H1 (cell line): ENCODE measurements at regions not wholly inside any gene's neighbourhood (a gene's known extent, or its start where the extent isn't known, plus 50 kb on each side); places are given as distances from the start of the nearest gene placed in this dataset.

Experiments
- CHD2 ChIP-seq: IDR thresholded peaks from 2 replicates; pipeline ENCODE4 v1.6.1; 2012; ENCODE audit warnings: low read length, improper control_type of control experiment
- EGR1 ChIP-seq: IDR thresholded peaks from 2 replicates; pipeline ENCODE4 v1.6.1; 2011; ENCODE audit warnings: low read depth, low read length, borderline replicate concordance
- EP300 ChIP-seq, 2 experiments: IDR thresholded peaks; 1 replicate in 1 of 2; 2 replicates in 1 of 2; pipeline ENCODE4 v1.6.1; 2011 to 2012; ENCODE audit warnings: low read depth in 2 of 2, low read length in 2 of 2, mild to moderate bottlenecking in 2 of 2, borderline replicate concordance in 1 of 2, inconsistent platforms in 1 of 2, moderate library complexity in 1 of 2
- EZH2 ChIP-seq: fragments of 200-600 bp; sonication (generic); IDR thresholded peaks from 2 replicates; pipeline ENCODE4 v1.7.1; 2012; ENCODE audit warnings: low read depth, mild to moderate bottlenecking, moderate library complexity, low read length, inconsistent platforms; ENCODE audit not compliant: severe bottlenecking
- KDM1A ChIP-seq: fragments of 200-600, 300-600 bp; sonication (generic); IDR thresholded peaks from 2 replicates; pipeline ENCODE4 v1.7.1; 2016; ENCODE audit warnings: mild to moderate bottlenecking, low read length, borderline replicate concordance
- POLR2A ChIP-seq, 2 experiments: IDR thresholded peaks; 1 replicate in 1 of 2; 2 replicates in 1 of 2; pipeline ENCODE4 v1.6.1; 2011; ENCODE audit warnings: low read depth in 2 of 2, low read length in 2 of 2, mild to moderate bottlenecking in 2 of 2; ENCODE audit errors: control extremely low read depth in 1 of 2
- SRF ChIP-seq: IDR thresholded peaks from 2 replicates; pipeline ENCODE4 v1.6.1; 2011; ENCODE audit warnings: mild to moderate bottlenecking, low read depth, low read length, moderate library complexity
- TF ChIP-seq, protein P1 (sequence below): IDR thresholded peaks from 2 replicates; pipeline ENCODE4 v1.6.1; 2011; ENCODE audit warnings: low read depth, mild to moderate bottlenecking, low read length; ENCODE audit not compliant: insufficient read depth
- TF ChIP-seq, protein P2 (sequence below): IDR thresholded peaks from 2 replicates; pipeline ENCODE4 v1.6.1; 2012; ENCODE audit warnings: low read length, inconsistent platforms

DNA sequence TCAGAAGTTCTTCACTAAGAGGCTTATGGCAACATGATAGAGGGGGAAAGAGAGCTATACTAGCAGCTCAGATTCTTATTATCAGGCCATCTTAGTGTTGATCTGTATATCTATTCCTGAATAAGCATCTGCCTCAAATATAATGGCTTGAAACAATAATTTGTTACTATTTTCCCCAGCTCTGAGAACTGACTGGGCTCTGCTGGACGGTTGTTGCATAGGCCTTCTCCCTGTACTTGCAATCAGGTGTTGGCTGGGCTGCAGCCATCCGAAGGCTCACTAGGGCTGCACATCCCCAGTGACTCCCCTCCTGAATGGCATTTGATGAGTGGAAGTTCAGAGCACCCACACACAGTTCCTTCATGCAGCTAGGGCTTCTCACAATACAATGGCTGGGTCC, 116.0 kb downstream of the PROX1 start (continued):
- TF ChIP-seq CHD2 (no peak), SRF (no peak), POLR2A (IDR thresholded peaks at IDR 0.05; ENCODE audit: control extremely low read depth in 1 of 2, low read depth in 2 of 2, low read length in 2 of 2) (no peak), EZH2 (no peak), EP300 (IDR thresholded peaks at IDR 0.05; ENCODE audit: borderline replicate concordance in 1 of 2, low read depth in 2 of 2, low read length in 2 of 2) (no peak), KDM1A (no peak), EGR1 (no peak)
- TF ChIP-seq, protein P1, sequence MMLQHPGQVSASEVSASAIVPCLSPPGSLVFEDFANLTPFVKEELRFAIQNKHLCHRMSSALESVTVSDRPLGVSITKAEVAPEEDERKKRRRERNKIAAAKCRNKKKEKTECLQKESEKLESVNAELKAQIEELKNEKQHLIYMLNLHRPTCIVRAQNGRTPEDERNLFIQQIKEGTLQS: no peak
- TF ChIP-seq, protein P2, sequence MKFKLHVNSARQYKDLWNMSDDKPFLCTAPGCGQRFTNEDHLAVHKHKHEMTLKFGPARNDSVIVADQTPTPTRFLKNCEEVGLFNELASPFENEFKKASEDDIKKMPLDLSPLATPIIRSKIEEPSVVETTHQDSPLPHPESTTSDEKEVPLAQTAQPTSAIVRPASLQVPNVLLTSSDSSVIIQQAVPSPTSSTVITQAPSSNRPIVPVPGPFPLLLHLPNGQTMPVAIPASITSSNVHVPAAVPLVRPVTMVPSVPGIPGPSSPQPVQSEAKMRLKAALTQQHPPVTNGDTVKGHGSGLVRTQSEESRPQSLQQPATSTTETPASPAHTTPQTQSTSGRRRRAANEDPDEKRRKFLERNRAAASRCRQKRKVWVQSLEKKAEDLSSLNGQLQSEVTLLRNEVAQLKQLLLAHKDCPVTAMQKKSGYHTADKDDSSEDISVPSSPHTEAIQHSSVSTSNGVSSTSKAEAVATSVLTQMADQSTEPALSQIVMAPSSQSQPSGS: no peak
